Pulmonary artery endothelial cell (primary cell): ENCODE measurements at regions not wholly inside any gene's neighbourhood (a gene's known extent, or its start where the extent isn't known, plus 50 kb on each side); places are given as distances from the start of the nearest gene placed in this dataset.
"Not testable (repeated sequence)": the region's sequence is repeated elsewhere in the genome, so short reads cannot be mapped to it uniquely, and the experiment has no call there.

Experiments
- DNase-seq: peaks from one replicate; pipeline ENCODE4 v3.0.0-alpha.2; 2011; ENCODE audit warnings: low read depth, low spot score

DNA sequence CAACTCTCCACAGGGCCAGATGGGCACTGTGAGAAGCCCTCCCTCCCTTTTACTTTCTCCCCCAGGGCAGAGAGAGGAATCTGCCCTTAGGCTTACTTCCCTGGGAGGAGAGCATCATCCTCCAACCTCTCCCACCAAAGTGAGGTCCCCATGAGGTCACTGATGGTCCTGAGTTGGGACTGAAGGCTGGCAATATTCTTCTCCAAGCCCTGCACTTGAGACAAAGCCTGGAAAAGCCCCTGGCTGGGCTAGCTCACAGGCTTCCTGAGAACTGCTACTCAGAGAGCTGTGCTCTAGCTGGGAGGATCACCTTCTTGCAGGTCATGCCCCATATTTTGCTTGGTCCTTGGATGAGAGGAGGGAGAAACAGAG, 110.0 kb upstream of the MEF2A start:
- no peak for DNase-seq

DNA sequence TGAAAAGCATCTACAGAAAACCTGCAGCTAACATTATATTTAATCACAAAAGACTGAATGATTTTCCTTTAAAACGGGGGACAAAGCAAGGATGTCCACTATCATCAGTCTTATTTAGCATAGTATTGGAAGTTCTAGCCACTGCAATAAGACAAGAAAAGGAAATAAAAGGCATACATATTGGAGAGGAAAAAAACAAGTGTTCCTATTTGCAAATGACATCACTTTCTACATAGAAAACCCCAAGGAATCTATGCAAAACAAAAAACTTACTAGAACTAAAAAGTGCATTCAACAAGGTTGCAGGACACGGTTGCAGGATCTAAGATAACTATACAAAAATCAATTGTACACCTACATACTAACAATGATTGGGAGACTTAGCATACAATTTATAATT, 101.6 kb upstream of the MEF2A start:
- no peak for DNase-seq

DNA sequence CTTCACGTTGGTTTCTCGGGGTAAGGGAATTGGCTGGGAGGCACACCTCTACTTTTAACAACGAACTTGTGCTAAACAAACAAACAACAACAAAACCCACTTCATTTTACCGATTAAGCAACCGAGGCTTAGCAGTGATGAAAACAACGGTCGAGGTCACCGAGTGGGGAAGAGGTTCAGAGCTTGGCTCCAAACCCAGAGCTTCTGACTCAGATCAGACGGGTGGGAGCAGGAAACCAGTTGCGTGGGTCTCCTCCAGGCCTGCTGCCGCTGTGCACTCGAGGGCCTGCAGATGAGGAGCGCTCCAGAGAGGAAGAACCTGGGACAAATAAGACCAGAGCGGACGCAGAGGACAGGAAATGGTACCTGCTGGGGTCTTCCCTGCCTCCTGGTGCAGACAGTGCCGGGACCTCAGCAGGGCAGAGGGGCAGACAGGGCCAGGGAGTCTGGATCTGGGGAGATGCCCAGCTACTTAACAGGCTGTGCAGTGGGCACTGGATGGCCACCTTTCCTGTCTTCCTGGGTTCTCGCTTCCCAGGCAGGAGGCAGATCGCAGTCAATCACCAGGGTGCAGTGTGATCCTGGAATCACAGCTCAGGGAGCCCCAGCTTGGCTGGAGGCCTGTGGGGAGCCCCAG, 99.0 kb upstream of the MEF2A start:
- DNase-seq = no peak

DNA sequence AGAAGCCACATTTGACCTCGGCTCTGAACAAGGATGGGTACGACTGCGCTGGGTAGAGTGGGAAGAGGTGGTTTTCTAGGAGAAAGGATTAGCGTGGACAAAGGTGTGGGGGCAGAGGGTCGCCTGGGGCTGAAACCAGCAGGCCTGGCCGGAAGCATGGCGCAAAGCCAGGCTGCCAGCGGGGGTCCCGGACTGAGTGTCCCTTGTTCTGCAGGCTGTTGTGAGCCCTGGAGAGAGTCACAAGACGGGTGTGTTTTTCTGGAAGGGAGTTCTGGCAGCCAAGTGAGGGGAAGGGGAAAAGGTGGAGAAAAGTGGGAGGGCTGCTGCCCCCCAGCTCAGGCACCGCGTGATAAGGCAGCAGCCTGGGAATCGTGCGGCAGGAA, 98.5 kb upstream of the MEF2A start:
- DNase-seq = no peak

DNA sequence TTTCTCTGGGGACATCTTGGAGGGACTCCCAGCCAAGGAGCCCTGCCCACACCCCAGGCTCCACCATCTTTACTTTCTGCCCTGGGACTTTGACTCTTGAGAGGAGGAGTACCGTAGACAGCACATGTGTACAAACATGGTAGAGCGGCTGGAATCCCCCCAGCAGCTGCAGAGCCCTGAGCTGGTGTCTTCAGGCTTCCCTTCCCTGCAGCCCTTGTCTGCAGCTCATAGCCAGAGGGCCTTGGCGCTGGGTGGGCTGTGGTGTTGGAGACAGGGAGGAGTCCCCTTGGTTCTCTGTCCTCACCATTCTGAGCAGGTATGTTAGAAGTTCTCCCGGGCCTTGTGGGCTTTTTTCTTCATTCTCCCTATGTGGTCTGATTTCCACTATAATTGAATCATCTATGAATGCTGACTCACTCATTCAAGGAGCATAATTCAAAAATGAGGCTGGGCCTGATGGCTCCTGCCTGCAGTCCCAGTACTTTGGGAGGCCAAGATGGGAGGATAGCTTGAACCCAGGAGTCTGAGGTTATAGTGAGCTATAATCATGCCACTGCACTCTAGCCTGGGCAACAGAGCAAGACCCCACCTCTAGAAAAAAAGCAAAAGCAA, 97.8 kb upstream of the MEF2A start:
- no peak for DNase-seq

DNA sequence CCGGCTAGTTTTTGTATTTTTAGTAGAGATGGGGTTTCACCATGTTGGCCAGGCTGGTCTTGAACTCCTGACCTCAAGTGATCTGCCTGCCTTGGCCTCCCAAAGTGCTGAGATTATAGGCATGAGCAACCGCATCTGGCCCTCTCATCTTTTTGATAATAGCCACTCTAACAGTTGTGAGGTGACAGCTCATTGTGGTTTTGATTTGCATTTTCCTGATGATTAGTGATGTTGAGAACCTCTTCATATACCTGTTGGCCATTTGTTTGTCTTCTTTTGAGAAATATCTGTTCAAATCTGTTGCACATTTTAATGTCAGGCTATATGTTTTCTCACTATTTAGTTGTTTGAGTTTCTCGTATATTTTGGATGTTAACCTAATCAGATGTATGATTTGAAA, 95.6 kb upstream of the MEF2A start:
- not testable (repeated sequence) for DNase-seq

DNA sequence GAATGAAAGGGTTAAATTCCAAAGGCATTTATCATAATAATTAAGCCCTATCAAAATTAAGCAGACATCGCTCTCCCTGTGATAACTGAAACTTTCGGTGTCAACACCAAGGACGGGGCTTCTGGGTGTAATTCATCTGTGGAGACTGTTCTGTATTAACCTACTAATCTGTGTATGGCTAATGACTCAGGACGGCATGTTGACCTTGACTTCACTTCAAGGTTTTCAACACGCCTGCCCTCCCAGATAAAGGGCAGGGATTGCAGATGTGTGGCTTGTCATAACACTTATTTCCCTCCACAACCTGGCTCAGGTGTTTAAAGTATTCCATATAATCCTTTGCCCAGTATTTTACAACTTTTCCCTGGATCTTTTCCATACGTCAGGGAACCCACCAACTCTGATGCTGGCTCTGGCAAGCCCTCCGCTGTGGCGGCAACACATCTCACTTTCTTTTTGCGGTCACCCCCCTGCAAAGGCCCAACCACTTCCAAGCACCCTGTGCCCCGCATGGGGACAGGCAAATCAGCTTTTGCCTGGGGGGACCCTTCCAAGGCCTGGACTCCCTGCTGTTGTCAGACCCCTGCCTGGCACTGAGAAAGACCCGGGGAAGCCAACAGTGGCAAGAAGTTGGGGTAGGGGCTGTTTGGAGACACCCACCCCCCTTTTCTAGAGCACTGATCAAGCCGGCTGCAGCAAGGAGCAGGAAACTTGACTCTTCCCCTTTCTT, 93.2 kb upstream of the MEF2A start:
- DNase-seq = no peak

DNA sequence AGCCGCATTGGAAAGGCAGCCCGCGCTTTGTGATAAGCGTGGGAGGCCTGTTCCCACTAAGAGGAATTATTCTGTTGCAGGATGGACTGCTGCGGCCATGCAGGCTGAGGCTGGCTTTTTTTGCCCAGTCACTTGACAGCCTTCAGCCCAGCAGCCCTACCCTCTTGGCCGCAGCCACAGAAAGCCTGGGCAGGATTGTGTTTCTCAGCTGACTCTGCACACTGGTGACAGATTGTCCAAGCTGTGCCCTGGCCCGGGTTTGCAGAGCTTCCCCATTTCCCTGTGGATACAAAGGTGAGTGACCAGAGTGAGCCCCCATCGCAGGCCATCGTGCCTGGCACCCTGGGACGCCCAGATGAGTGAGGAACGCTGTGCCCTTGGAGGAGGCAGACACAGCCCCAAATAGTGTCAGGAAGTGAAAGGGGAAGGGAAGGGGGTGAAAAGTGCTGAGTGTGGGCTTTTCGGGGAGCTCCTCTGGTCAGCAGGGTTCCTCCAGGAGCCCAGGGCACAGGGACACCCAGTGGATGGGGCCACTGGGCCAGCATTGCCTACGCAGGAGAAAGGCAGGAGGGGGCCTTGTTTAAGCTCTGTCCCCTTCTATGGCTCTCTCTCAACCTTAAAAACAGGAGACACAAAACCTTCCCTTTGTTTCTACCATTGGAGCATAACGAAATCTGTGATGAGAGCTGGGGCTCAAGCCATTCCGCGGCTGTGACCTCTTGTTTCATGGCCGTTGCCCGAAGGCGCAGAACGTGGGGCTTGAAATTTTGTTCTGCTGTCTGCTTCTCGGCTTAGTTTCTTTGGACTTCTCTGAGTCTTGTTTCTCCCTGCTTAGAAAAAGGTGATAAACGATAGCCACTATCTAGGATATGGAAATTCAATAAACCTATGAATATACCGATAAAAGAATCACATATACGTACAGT, 91.5 kb upstream of the MEF2A start:
- no peak for DNase-seq

DNA sequence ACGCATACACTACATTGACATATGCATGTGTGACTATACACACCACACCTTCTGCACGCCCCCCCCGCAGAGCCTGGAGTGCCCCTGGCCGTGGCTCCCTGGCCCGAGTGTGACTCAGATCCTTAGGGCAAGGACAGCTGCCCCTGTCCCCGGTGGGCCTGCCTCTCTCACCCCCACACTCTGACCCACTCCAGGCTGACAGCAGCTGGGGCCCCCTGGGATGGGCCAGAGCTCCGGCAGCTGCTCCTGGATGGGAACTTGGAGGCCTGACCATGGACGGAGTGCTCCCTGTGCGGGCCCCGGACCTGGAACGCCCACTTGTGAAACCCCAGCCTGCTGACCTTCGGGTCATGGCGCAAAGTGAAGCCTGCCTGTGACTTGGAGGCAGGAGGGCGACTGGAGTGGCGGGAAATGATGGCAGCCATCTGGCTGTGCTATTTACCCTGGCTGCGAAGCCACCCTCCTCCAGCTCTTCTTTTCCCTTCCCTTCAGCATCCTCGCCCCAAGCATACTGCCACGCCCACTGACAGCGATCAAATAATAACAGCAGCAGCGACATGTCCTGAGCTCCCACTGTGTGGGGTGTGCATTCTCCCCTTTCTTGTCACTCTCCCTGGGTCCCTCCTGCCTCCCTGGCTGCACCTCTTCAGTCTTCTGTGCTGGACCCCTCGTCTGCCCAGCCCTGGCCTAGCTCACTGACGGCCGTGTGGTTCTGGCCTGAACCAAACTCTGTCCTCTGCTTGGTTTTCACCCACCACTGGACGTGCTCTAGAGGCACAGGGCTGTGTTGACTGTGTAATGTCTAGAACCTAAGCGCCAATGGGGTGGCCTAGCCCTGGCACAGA, 90.7 kb upstream of the MEF2A start:
- DNase-seq = no peak

DNA sequence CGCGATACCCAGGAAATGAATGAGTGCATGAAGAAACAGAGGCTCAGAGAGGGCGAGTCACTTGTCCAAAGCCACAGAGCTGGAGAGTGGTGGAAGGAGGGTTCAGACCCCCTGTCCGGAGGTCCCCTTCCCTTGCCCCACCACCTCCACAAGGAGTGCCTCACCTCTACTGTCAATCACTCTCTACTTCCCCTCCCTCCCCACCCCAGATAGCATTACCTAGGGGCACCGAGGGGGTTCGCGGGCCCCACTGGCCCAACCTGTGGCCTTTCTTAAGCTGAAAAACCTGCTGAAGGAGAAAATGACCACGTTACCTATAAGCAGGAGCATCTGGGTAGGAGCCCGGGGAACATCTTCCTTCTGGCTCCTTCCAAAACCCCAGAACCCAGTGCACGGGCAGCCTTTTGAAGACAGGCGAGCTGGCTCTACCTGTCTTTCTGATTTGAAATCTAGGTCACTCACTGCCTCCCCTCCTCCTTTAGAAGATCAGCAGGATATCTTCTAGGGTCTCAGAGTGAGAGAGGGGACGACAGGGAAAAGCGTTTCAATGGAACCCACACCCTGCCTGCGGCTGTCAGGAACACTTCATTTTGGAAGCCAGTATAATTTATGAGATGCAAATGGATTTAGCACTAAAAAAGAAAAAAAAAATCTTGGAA, 89.9 kb upstream of the MEF2A start:
- DNase-seq = no peak

DNA sequence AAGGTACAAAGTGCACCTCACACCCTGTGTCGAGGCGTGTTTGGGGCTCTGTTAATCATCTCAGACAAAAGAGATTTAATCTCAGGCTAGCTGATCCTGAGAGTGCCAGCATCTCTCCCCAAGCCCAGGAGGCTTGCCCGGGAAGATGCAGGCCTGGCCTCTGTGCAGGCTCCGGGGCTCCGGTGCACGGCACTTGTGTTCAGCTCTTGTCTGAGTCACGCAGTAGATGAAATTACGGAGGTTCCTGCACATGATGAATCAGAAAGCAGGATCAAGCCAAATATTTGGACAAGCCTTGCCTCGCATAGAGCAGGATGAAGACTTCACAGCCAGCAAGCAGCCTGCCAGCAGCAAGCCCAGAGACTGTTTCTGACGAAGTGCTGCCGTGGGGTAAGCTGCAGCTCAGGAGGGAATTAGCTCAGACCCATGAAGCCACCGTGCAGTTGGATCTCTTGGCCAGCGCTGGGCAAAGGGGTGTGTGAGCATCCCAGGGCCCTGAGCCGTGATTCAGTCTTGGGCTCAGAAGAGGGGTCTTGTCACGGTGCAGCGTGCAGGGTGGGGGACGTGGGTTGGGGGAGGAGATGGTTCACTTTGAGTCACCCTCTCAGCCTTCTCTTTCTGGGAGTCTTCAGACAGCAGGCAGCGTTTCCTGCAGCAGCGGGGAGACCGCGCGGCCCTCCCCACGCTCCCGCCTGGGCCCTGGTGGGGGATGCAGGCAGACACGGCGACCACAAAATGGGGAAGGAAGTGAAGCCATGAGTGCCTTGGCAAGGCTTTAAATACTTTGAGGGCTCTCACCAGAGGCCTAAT, 89.2 kb upstream of the MEF2A start:
- peak; percentile 68 for DNase-seq

DNA sequence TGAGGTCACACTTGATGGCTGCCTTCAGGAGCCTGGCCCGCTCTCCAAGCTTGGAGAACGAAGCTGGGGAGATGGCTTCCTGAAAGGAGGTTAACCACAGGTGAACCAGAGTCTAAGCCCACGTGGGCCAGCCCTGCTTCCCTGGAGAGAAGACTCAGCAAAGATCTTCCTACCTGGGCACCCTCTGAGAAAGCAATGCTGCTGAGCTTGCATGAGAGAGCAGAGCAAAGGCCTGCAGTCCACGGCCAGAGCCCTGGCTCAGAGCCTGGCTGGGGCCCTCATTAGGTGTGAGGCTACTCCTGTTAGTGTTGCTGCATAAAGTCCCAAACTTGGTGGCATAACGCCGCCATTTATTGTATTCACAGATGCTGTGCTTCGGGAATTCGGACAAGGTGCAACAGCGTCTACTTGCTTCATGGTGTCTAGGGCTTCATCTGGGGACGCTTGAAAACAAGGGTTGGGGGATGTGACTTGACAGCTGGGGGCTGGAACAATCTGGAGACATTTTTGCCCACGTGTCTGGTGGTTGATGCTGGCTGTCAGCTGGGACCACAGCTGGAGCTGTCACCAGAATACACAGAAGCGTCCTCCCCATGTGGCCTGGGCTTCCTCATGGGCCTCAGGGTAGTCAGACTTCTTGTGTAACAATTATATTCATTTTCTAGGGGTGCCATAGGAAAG, 87.9 kb upstream of the MEF2A start:
- DNase-seq = no peak

DNA sequence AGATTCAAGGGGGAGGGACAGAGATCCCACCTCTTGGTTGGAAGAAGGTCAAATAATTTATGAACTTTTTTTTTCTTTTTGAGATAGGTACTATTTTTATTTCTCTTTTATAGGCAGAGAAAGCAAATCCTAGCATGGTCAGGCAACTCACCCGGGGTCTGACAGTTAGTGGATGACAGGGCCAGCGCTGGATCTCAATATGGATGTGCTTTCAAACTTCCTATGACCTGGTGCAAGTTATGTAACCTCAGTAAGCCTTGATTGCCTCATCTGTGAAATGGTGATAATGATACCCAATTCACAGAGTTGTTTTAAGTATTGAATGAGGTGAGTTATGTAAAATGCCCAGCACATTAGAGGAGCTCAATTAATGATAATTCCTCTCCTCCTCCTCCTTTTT, 86.8 kb upstream of the MEF2A start:
- DNase-seq = no peak

DNA sequence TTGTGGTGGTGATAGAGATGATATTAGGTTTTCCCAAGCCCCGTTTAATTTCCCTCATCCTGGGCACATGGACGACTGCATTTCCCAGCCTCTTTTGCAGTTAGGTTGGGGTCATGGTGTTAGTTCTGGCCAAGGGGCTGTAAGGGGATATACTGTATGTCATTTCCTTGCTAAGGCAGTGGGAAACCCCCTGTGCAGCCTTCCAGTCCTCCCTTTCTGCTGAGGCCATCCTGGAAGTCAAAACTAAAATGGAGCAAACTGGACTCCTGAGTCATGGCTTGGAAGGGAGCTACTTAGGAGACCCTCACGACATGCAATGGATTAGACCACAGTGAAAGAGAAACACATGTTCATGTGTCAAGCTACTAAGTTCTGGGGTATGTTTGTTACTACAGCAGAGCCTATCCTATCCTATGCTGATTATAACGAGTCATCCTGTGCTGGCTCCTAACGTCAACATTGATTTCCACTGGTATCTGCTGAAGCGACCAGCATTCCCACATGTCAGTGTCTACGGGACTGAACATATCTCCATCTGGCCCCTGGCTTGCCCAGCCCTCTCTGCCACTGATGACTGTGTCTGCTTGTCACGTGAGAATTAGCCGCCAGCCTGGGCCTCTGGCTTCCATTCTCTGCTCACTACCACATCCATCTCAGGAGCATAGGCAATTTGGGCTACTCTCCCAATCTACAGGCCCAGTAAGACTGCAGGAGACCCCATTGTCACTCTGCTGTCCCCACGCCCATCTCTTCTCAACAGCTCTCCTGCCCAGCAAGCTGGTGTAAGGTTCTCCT, 85.6 kb upstream of the MEF2A start:
- no peak for DNase-seq

DNA sequence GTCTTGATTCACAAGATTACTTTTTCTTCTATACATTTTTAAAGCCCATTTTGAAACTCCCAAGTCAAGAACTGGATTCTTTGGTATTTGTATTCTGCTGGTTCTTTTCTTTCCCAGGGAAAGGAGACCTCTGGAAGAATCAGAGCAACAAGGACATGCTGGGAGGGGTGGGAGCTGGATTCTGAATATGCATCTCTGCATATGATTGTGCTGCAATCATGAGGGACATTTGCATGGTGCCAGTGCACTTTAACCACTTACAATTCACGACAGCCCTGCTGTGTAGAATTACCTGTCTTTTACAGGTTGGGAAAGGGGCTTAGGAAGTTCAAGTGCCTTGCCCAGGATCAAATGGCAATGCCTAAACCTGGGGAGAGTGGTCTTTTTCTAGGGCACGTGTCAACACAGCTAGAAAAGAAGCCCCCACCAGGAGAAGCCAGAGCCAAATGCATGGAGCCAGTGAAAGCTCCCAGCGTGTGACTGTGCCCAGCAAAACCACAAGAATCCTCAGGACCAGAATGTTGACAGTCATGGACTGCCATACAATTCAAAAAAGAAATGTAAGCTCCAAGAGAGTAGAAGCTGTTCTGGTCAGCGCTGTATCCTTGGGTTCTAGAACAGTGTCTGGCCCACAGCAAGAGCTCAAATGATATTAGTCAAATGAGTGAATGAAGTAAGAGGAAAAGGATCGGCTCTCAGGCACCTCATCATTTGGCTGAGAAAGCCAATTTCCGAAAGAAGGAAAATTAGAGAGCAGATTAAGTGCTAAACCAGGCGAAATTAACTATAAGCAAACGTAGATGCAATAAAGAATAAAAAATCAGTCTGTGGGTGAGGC, 84.5 kb upstream of the MEF2A start:
- DNase-seq = no peak

DNA sequence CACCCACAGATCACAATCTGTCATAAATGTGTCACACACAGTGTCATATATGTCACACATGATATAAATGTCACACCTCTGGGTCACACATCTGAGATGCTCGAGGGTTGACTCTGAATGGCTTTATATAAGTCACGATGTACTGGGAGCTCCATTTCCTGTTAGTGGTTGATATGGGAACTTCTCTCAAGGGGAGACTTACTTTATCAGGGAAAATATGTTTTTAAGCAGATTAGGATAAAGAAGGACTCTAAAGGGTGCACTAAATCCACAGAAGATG, 83.9 kb upstream of the MEF2A start:
- no peak for DNase-seq

DNA sequence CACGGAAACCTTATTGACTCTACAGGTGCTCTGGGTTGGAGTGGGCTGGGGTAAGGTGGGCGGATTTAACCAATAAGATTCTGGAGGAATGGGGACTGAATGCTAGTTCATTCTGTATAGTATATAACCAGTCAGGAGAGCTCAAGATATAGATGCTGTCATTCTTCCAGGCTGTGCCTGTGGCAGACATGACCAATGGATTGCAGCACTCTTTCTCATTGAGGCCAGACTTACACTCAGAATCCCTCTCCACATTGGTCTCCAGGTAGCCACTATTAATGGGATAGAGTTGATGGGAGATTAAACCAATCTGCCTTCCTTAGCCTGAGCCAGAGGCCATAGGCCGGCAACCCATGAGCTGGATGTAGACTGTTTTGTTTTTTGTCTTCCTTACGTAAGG, 82.8 kb upstream of the MEF2A start:
- no peak for DNase-seq
